Mesenchymal stem cell (in vitro differentiated cells and primary cell): ENCODE measurements at regions not wholly inside any gene's neighbourhood (a gene's known extent, or its start where the extent isn't known, plus 50 kb on each side); places are given as distances from the start of the nearest gene placed in this dataset.
"Not testable (repeated sequence)": the region's sequence is repeated elsewhere in the genome, so short reads cannot be mapped to it uniquely, and the experiment has no call there.

Experiments
- DNase-seq: peaks from one replicate; pipeline ENCODE4 v3.0.0-alpha.2; 2013
- H2AFZ ChIP-seq: one replicate; pipeline ENCODE4 v1.6.1; 2013; ENCODE audit warnings: low read depth, mild to moderate bottlenecking, control low read depth, inconsistent platforms, low read length, moderate library complexity
- H2AK5ac ChIP-seq: 2 replicates; pipeline ENCODE4 v1.6.1; 2013; ENCODE audit warnings: low read length, moderate library complexity, mild to moderate bottlenecking, inconsistent platforms; ENCODE audit not compliant: severe bottlenecking
- H2BK120ac ChIP-seq: one replicate; pipeline ENCODE4 v1.6.1; 2013; ENCODE audit warnings: low read depth, mild to moderate bottlenecking, inconsistent platforms, low read length, moderate library complexity
- H2BK12ac ChIP-seq, 2 experiments: one replicate each; pipeline ENCODE4 v1.6.1; 2013; ENCODE audit warnings: inconsistent platforms in 2 of 2, low read length in 2 of 2, mild to moderate bottlenecking in 2 of 2, moderate library complexity in 2 of 2, control low read depth in 1 of 2
- H2BK15ac ChIP-seq: one replicate; pipeline ENCODE4 v1.6.1; 2013; ENCODE audit warnings: mild to moderate bottlenecking, low read depth, inconsistent platforms; ENCODE audit not compliant: poor library complexity, severe bottlenecking
- H2BK5ac ChIP-seq: 2 replicates; pipeline ENCODE4 v1.6.1; 2013; ENCODE audit warnings: low read depth, mild to moderate bottlenecking, low read length, control low read depth, inconsistent platforms; ENCODE audit not compliant: poor library complexity, severe bottlenecking
- H3K14ac ChIP-seq, 2 experiments: one replicate each; pipeline ENCODE4 v1.6.1; 2013; ENCODE audit warnings: inconsistent platforms in 2 of 2, low read length in 2 of 2, control low read depth in 1 of 2, mild to moderate bottlenecking in 1 of 2, moderate library complexity in 1 of 2
- H3K18ac ChIP-seq, 2 experiments: one replicate each; pipeline ENCODE4 v1.6.1; 2013; ENCODE audit warnings: inconsistent platforms in 2 of 2, low read length in 2 of 2, control low read depth in 1 of 2, low read depth in 1 of 2, mild to moderate bottlenecking in 1 of 2
- H3K23ac ChIP-seq, 2 experiments: one replicate each; pipeline ENCODE4 v1.6.1; 2013; ENCODE audit warnings: inconsistent platforms in 2 of 2, low read length in 2 of 2, mild to moderate bottlenecking in 2 of 2, moderate library complexity in 2 of 2, control low read depth in 1 of 2
- H3K27ac ChIP-seq: 2 replicates; pipeline ENCODE4 v1.5.1; 2013; ENCODE audit warnings: mild to moderate bottlenecking, moderate library complexity, low read length, control low read depth, inconsistent platforms; ENCODE audit not compliant: poor library complexity, severe bottlenecking
- H3K27me3 ChIP-seq, 2 experiments: 2 replicates each; pipeline versions ENCODE4 v1.6.1 to v1.7.0; 2013; ENCODE audit warnings: low read length in 2 of 2, mild to moderate bottlenecking in 2 of 2, moderate library complexity in 2 of 2, control low read depth in 1 of 2, inconsistent platforms in 1 of 2; ENCODE audit not compliant: control insufficient read depth in 1 of 2, insufficient read depth in 1 of 2
- H3K36me3 ChIP-seq, 2 experiments: 2 replicates each; pipeline versions ENCODE4 v1.6.1 to v1.7.0; 2013; ENCODE audit warnings: low read length in 2 of 2, control low read depth in 1 of 2, inconsistent platforms in 1 of 2, low read depth in 1 of 2, mild to moderate bottlenecking in 1 of 2; ENCODE audit not compliant: insufficient read depth in 2 of 2, control insufficient read depth in 1 of 2
- H3K4ac ChIP-seq, 2 experiments: one replicate each; pipeline ENCODE4 v1.6.1; 2013; ENCODE audit warnings: inconsistent platforms in 2 of 2, low read length in 2 of 2, mild to moderate bottlenecking in 2 of 2, moderate library complexity in 2 of 2, control low read depth in 1 of 2, low read depth in 1 of 2
- H3K4me1 ChIP-seq: 2 replicates; pipeline ENCODE4 v1.6.1; 2013; ENCODE audit warnings: low read depth, low read length, control low read depth; ENCODE audit not compliant: control insufficient read depth, insufficient read depth
- H3K4me2 ChIP-seq: 2 replicates; pipeline ENCODE4 v1.6.1; 2013; ENCODE audit warnings: low read length, mild to moderate bottlenecking, inconsistent platforms; ENCODE audit not compliant: poor library complexity, severe bottlenecking
- H3K4me3 ChIP-seq, 2 experiments: 2 replicates each; pipeline versions ENCODE4 v1.5.1 to v1.7.0; 2013; ENCODE audit warnings: low read length in 2 of 2, mild to moderate bottlenecking in 2 of 2, control low read depth in 1 of 2, low read depth in 1 of 2; ENCODE audit not compliant: insufficient read depth in 1 of 2
- H3K79me1 ChIP-seq: replicated peaks from 2 replicates; pipeline ENCODE4 v1.6.1; 2013; ENCODE audit warnings: mild to moderate bottlenecking, control low read depth, low read length, inconsistent platforms; ENCODE audit not compliant: poor library complexity, severe bottlenecking
- H3K9ac ChIP-seq: 2 replicates; pipeline ENCODE4 v1.7.0; 2013; ENCODE audit warnings: mild to moderate bottlenecking, low read length, moderate library complexity
- H3K9me3 ChIP-seq: 2 replicates; pipeline ENCODE4 v1.7.0; 2013; ENCODE audit warnings: mild to moderate bottlenecking, low read length; ENCODE audit not compliant: control insufficient read depth
- H4K8ac ChIP-seq: one replicate; pipeline ENCODE4 v1.6.1; 2013; ENCODE audit warnings: inconsistent platforms, mild to moderate bottlenecking, low read length, moderate library complexity
- H4K91ac ChIP-seq: one replicate; pipeline ENCODE4 v1.6.1; 2013; ENCODE audit warnings: mild to moderate bottlenecking, low read length, inconsistent platforms
- WGBS: methylation state at CpG from one replicate; pipeline ENCODE4 v1.1.7; 2013; ENCODE audit warnings: mixed read lengths; 5-methylcytosine and 5-hydroxymethylcytosine counted together

GRCh38 chr2:62604336-62604735 lies 98.3 kb upstream of the TMEM17 start:
- no peak for DNase-seq
- Histone ChIP-seq H3K27ac (no peak overlapping the region), H3K4me2 (no peak overlapping the region), H2AK5ac (no peak overlapping the region), H3K27me3 (no peaks in the 10 kb centered on the region), H2AFZ (no peak overlapping the region), H2BK5ac (no peak overlapping the region), H3K79me1 (no peaks in the 10 kb centered on the region), H4K8ac (no peak overlapping the region), H3K14ac (no peak overlapping the region), H3K23ac (no peak overlapping the region), H3K18ac (no peak overlapping the region), H3K9me3 (peaks cover 3% of the 10 kb centered on the region), H3K36me3 (no peaks in the 10 kb centered on the region), H3K4ac (no peak overlapping the region), H2BK12ac (no peak overlapping the region), H3K9ac (no peak overlapping the region), H2BK120ac (no peak overlapping the region), H3K4me1 (no peaks in the 10 kb centered on the region), H2BK15ac (no peak overlapping the region), H3K4me3 (no peak overlapping the region), H4K91ac (no peak overlapping the region)
- WGBS: 90% methylated on average over 1 of the region's 2 CpGs

GRCh38 chr2:62603154-62603712 lies 97.2 kb upstream of the TMEM17 start:
- Histone ChIP-seq H3K27me3 (no peaks in the 10 kb centered on the region), H3K4ac (no peak overlapping the region), H2BK5ac (no peak overlapping the region), H3K14ac (peak overlapping the region in 1 of 2 experiments; percentile 71), H2BK120ac (no peak overlapping the region), H2AFZ (no peak overlapping the region), H3K36me3 (no peaks in the 10 kb centered on the region), H3K9ac (no peak overlapping the region), H4K8ac (no peak overlapping the region), H3K18ac (no peak overlapping the region), H4K91ac (no peak overlapping the region), H3K23ac (no peak overlapping the region), H3K79me1 (no peaks in the 10 kb centered on the region), H3K4me1 (no peaks in the 10 kb centered on the region), H3K4me3 (no peak overlapping the region), H3K4me2 (no peak overlapping the region), H2AK5ac (no peak overlapping the region), H2BK12ac (no peak overlapping the region), H3K27ac (no peak overlapping the region), H3K9me3 (peaks cover 3% of the 10 kb centered on the region), H2BK15ac (no peak overlapping the region)
- no peak for DNase-seq
- WGBS: 96% methylated on average over 2 of the region's 2 CpGs

- H3K4me2 ChIP-seq, H2BK12ac ChIP-seq, H3K4me3 ChIP-seq, H3K23ac ChIP-seq, H2AK5ac ChIP-seq, H3K18ac ChIP-seq, H3K4me1 ChIP-seq, H3K14ac ChIP-seq, H2BK120ac ChIP-seq, H4K91ac ChIP-seq, H3K9ac ChIP-seq, H3K9me3 ChIP-seq, H3K27me3 ChIP-seq, H3K79me1 ChIP-seq, H3K36me3 ChIP-seq, DNase-seq, H2AFZ ChIP-seq, H4K8ac ChIP-seq, H2BK15ac ChIP-seq, H3K4ac ChIP-seq, H2BK5ac ChIP-seq, H3K27ac ChIP-seq: not testable (repeated sequence)
- 96% methylated on average over 4 of the region's 6 CpGs for WGBS
Observed at GRCh38 chr2:62599674-62600410, 93.8 kb upstream of the TMEM17 start.

GRCh38 chr2:62597323-62597722 lies 91.3 kb upstream of the TMEM17 start:
- Histone ChIP-seq H3K36me3 (no peaks in the 10 kb centered on the region), H2AFZ (no peak overlapping the region), H3K9me3 (no peaks in the 10 kb centered on the region), H3K27me3 (no peaks in the 10 kb centered on the region), H2BK15ac (no peak overlapping the region), H3K4me3 (no peak overlapping the region), H2BK12ac (no peak overlapping the region), H3K18ac (no peak overlapping the region), H3K27ac (no peak overlapping the region), H3K9ac (peak overlapping the region; percentile 67), H2BK5ac (no peak overlapping the region), H4K91ac (no peak overlapping the region), H2BK120ac (no peak overlapping the region), H2AK5ac (no peak overlapping the region), H3K4ac (no peak overlapping the region), H3K79me1 (no peaks in the 10 kb centered on the region), H3K23ac (no peak overlapping the region), H3K4me1 (no peaks in the 10 kb centered on the region), H4K8ac (no peak overlapping the region), H3K4me2 (no peak overlapping the region), H3K14ac (no peak overlapping the region)
- WGBS: 83% methylated on average over 3 of the region's 3 CpGs
- DNase-seq: peak; percentile 46
